H1 (cell line): ENCODE measurements at regions not wholly inside any gene's neighbourhood (a gene's known extent, or its start where the extent isn't known, plus 50 kb on each side); places are given as distances from the start of the nearest gene placed in this dataset.

Experiments used
- EP300 ChIP-seq, 2 experiments: IDR thresholded peaks; 1 replicate in 1 of 2; 2 replicates in 1 of 2; pipeline ENCODE4 v1.6.1; 2011 to 2012; ENCODE audit warnings: low read depth in 2 of 2, low read length in 2 of 2, mild to moderate bottlenecking in 2 of 2, borderline replicate concordance in 1 of 2, inconsistent platforms in 1 of 2, moderate library complexity in 1 of 2

GRCh38 chr7:25831831-25832411 is 320.1 kb upstream of the NFE2L3 start (continued):
- no peak for TF ChIP-seq EP300 (IDR thresholded peaks at IDR 0.05; ENCODE audit: borderline replicate concordance in 1 of 2, low read depth in 2 of 2, low read length in 2 of 2)
